WTC11 (cell line): ENCODE measurements at regions not wholly inside any gene's neighbourhood (a gene's known extent, or its start where the extent isn't known, plus 50 kb on each side); places are given as distances from the start of the nearest gene placed in this dataset.

Source experiments
- ATAC-seq: fragments of 200-7000 bp; cut with Tn5 transposase; 2 replicates; pipeline ENCODE4 v1.10.0; 2021; ENCODE audit warnings: mild to moderate bottlenecking, moderate library complexity
- CTCF ChIA-PET: fragments of 300-600 bp; sonication (Branson Sonifier 250); formaldehyde crosslinking; loops from one replicate; lab custom pipeline; 2021; ENCODE audit warnings: antibody characterized with exemption; lab: Charles Lee
- POLR2A ChIA-PET: fragments of 350-600 bp; sonication (Branson Sonifier 250); formaldehyde crosslinking; loops from one replicate; lab custom pipeline; 2021; ENCODE audit warnings: antibody characterized with exemption; lab: Charles Lee
- DNase-seq: peaks from one replicate; pipeline ENCODE4 v3.0.0; 2021; ENCODE audit warnings: low spot score
- H3K27ac Mint-ChIP-seq: 2 replicates; pipeline ENCODE4 v1.8.0; 2021; ENCODE audit warnings: mixed read lengths
- H3K27me3 Mint-ChIP-seq: 2 replicates; pipeline ENCODE4 v1.8.0; 2021; ENCODE audit warnings: low read depth, mild to moderate bottlenecking, moderate library complexity, mixed read lengths
- H3K36me3 Mint-ChIP-seq: 2 replicates; pipeline ENCODE4 v1.8.0; 2021; ENCODE audit warnings: mixed read lengths
- H3K4me1 Mint-ChIP-seq: 2 replicates; pipeline ENCODE4 v1.8.0; 2022; ENCODE audit warnings: mixed read lengths
- H3K4me3 Mint-ChIP-seq: 2 replicates; pipeline ENCODE4 v1.8.0; 2021; ENCODE audit warnings: mild to moderate bottlenecking, moderate library complexity, mixed read lengths
- H3K9me3 Mint-ChIP-seq: 2 replicates; pipeline ENCODE4 v1.8.0; 2021; ENCODE audit warnings: mixed read lengths
- AFF4 ChIP-seq: sonication (generic); formaldehyde crosslinking; IDR thresholded peaks from 2 replicates; pipeline ENCODE4 v1.8.1; 2023; ENCODE audit warnings: mild to moderate bottlenecking, missing genetic modification reagents, borderline replicate concordance
- ARID4B ChIP-seq: sonication (generic); formaldehyde crosslinking; IDR thresholded peaks from 2 replicates; pipeline ENCODE4 v1.8.0; 2023; ENCODE audit warnings: missing genetic modification reagents, mild to moderate bottlenecking, borderline replicate concordance
- ATF2 ChIP-seq: sonication (generic); formaldehyde crosslinking; IDR thresholded peaks from 2 replicates; pipeline ENCODE4 v1.8.1; 2022; ENCODE audit warnings: low read depth, missing genetic modification reagents, borderline replicate concordance
- E2F5 ChIP-seq: sonication (generic); formaldehyde crosslinking; IDR thresholded peaks from 2 replicates; pipeline ENCODE4 v1.8.1; 2022; ENCODE audit warnings: mild to moderate bottlenecking, moderate library complexity, missing genetic modification reagents
- ESRRA ChIP-seq: sonication (generic); formaldehyde crosslinking; IDR thresholded peaks from 2 replicates; pipeline ENCODE4 v1.8.1; 2022; ENCODE audit warnings: mild to moderate bottlenecking, missing genetic modification reagents, borderline replicate concordance
- ETV6 ChIP-seq: sonication (generic); formaldehyde crosslinking; IDR thresholded peaks from 2 replicates; pipeline ENCODE4 v1.8.1; 2022; ENCODE audit warnings: mild to moderate bottlenecking, missing genetic modification reagents
- HMGXB4 ChIP-seq: sonication (generic); formaldehyde crosslinking; IDR thresholded peaks from 2 replicates; pipeline ENCODE4 v1.8.1; 2023; ENCODE audit warnings: mild to moderate bottlenecking, moderate library complexity, missing genetic modification reagents
- KAT7 ChIP-seq: sonication (generic); formaldehyde crosslinking; IDR thresholded peaks from 2 replicates; pipeline ENCODE4 v1.8.1; 2023; ENCODE audit warnings: missing genetic modification reagents, mild to moderate bottlenecking, borderline replicate concordance
- NFE2L1 ChIP-seq: sonication (generic); formaldehyde crosslinking; IDR thresholded peaks from 2 replicates; pipeline ENCODE4 v1.8.1; 2023; ENCODE audit warnings: missing genetic modification reagents
- NFYB ChIP-seq: sonication (generic); formaldehyde crosslinking; conservative IDR thresholded peaks from 2 replicates; pipeline ENCODE4 v1.8.0; 2022; ENCODE audit warnings: low read depth, missing genetic modification reagents
- NR2C2 ChIP-seq: sonication (generic); formaldehyde crosslinking; IDR thresholded peaks from 2 replicates; pipeline ENCODE4 v1.8.0; 2022; ENCODE audit warnings: mild to moderate bottlenecking, missing genetic modification reagents
- PRDM15 ChIP-seq: sonication (generic); formaldehyde crosslinking; IDR thresholded peaks from 2 replicates; pipeline ENCODE4 v1.8.0; 2022; ENCODE audit warnings: missing genetic modification reagents
- PRRX2 ChIP-seq: fragments of 250-450 bp; sonication (Bioruptor Pico); IDR thresholded peaks from 2 replicates; pipeline ENCODE4 v1.8.0; 2021; ENCODE audit warnings: mild to moderate bottlenecking
- RORB ChIP-seq: fragments of 250-450 bp; sonication (Bioruptor Pico); IDR thresholded peaks from 2 replicates; pipeline ENCODE4 v1.9.0; 2021; ENCODE audit warnings: mild to moderate bottlenecking
- SP1 ChIP-seq: sonication (generic); formaldehyde crosslinking; conservative IDR thresholded peaks from 2 replicates; pipeline ENCODE4 v1.8.1; 2022; ENCODE audit warnings: missing genetic modification reagents
- ZMAT4 ChIP-seq: fragments of 250-450 bp; sonication (Bioruptor Pico); IDR thresholded peaks from 2 replicates; pipeline ENCODE4 v1.9.0; 2021; ENCODE audit warnings: mild to moderate bottlenecking
- ZNF138 ChIP-seq: sonication (generic); formaldehyde crosslinking; conservative IDR thresholded peaks from 2 replicates; pipeline ENCODE4 v1.8.1; 2022; ENCODE audit warnings: mild to moderate bottlenecking, moderate library complexity, missing genetic modification reagents
- ZNF219 ChIP-seq: sonication (generic); formaldehyde crosslinking; IDR thresholded peaks from 2 replicates; pipeline ENCODE4 v1.8.0; 2023; ENCODE audit warnings: missing genetic modification reagents, mild to moderate bottlenecking, borderline replicate concordance

GRCh38 chr5:38728029-38728428, 117.8 kb upstream of the OSMR start (continued):
- TF ChIP-seq E2F5 (no peak), ETV6 (CRISPR knock-in tag) (no peak), ATF2 (CRISPR knock-in tag) (no peak), AFF4 (CRISPR knock-in tag) (no peak), ZNF219 (CRISPR knock-in tag) (no peak), ESRRA (no peak), HMGXB4 (CRISPR knock-in tag) (no peak), PRRX2 (CRISPR knock-in tag) (no peak)

GRCh38 chr5:38731461-38731860, 114.4 kb upstream of the OSMR start:
- H3K36me3 Mint-ChIP-seq: no peaks in the 10 kb centered on the region
- DNase-seq: no peak
- CTCF ChIA-PET: interaction anchor here (1.3 kb wide), 1 partner anchor 290 kb away, joined by 3 read pairs; no protein-coding TSS in a partner anchor
- TF ChIP-seq RORB (CRISPR knock-in tag): no peak
- no peak for TF ChIP-seq SP1 (CRISPR knock-in tag)
- TF ChIP-seq ESRRA: no peak
- no peak for TF ChIP-seq NFYB
- no peak for TF ChIP-seq ZNF138 (CRISPR knock-in tag)
- TF ChIP-seq E2F5: no peak
- no peak for TF ChIP-seq KAT7 (CRISPR knock-in tag)
- TF ChIP-seq NR2C2 (CRISPR knock-in tag): no peak
- no peak for TF ChIP-seq ARID4B (CRISPR knock-in tag)
- no peak for TF ChIP-seq ZMAT4
- TF ChIP-seq PRDM15 (CRISPR knock-in tag): no peak
- TF ChIP-seq NFE2L1 (CRISPR knock-in tag): no peak
- TF ChIP-seq, all 79 proteins: peak for 0
- Mint-ChIP-seq H3K27me3 (no peaks in the 10 kb centered on the region), H3K27ac (no peak overlapping the region), H3K4me1 (peaks cover 6% of the 10 kb centered on the region), H3K9me3 (no peaks in the 10 kb centered on the region), H3K4me3 (no peak overlapping the region)
- no peak for ATAC-seq
- POLR2A ChIA-PET: no interaction called here
